Progenitor cell of endocrine pancreas (in vitro differentiated cells): ENCODE measurements at regions not wholly inside any gene's neighbourhood (a gene's known extent, or its start where the extent isn't known, plus 50 kb on each side); places are given as distances from the start of the nearest gene placed in this dataset.

Experiments used
- DNase-seq: peaks from one replicate; pipeline ENCODE4 v3.0.0; 2021; ENCODE audit warnings: low spot score; ENCODE audit not compliant: unreplicated experiment
- H3K27ac Mint-ChIP-seq: 2 replicates; pipeline ENCODE4 v1.8.0; 2021; ENCODE audit warnings: mild to moderate bottlenecking, moderate library complexity, mixed read lengths
- H3K27me3 Mint-ChIP-seq: 2 replicates; pipeline ENCODE4 v1.8.0; 2021; ENCODE audit warnings: mixed read lengths
- H3K36me3 Mint-ChIP-seq: 2 replicates; pipeline ENCODE4 v1.8.0; 2022; ENCODE audit warnings: mixed read lengths; ENCODE audit not compliant: insufficient read depth
- H3K4me1 Mint-ChIP-seq: 2 replicates; pipeline ENCODE4 v1.8.0; 2021; ENCODE audit warnings: low read depth, mixed read lengths
- H3K4me3 Mint-ChIP-seq: 2 replicates; pipeline ENCODE4 v1.8.0; 2021; ENCODE audit warnings: low read depth, mild to moderate bottlenecking, moderate library complexity, mixed read lengths
- H3K9me3 Mint-ChIP-seq: 2 replicates; pipeline ENCODE4 v1.8.0; 2021; ENCODE audit warnings: low read depth, mixed read lengths
- CTCF ChIP-seq: fragments of 200-600 bp; sonication (generic); IDR thresholded peaks from one replicate; pipeline ENCODE4 v1.5.0; 2021; ENCODE audit warnings: antibody characterized with exemption, mild to moderate bottlenecking; ENCODE audit not compliant: unreplicated experiment

- H3K9me3 Mint-ChIP-seq, result no peaks in the 10 kb centered on the region
- peaks cover 3% of the 10 kb centered on the region for H3K4me1 Mint-ChIP-seq
- TF ChIP-seq CTCF, result no peak
Observed at GRCh38 chr15:95400428-95400827, 930.1 kb upstream of the NR2F2 start.

GRCh38 chr15:95401587-95401986 lies 928.9 kb upstream of the NR2F2 start:
- H3K4me1 Mint-ChIP-seq, result no peaks in the 10 kb centered on the region
- H3K27me3 Mint-ChIP-seq, result no peaks in the 10 kb centered on the region
- DNase-seq, result no peak
- H3K9me3 Mint-ChIP-seq, result no peaks in the 10 kb centered on the region
- no peak for TF ChIP-seq CTCF
- no peak overlapping the region for H3K27ac Mint-ChIP-seq
- H3K36me3 Mint-ChIP-seq, result no peaks in the 10 kb centered on the region
- no peak overlapping the region for H3K4me3 Mint-ChIP-seq

More at GRCh38 chr15:95400428-95400827, 930.1 kb upstream of the NR2F2 start:
- no peaks in the 10 kb centered on the region for H3K27me3 Mint-ChIP-seq
- no peak overlapping the region for H3K27ac Mint-ChIP-seq
- no peaks in the 10 kb centered on the region for H3K36me3 Mint-ChIP-seq
- H3K4me3 Mint-ChIP-seq, result no peak overlapping the region
- no peak for DNase-seq

GRCh38 chr15:95405447-95405846 lies 925.1 kb upstream of the NR2F2 start:
- DNase-seq, result no peak
- Mint-ChIP-seq H3K4me3 (no peak overlapping the region), H3K27ac (no peak overlapping the region), H3K4me1 (peaks cover 9% of the 10 kb centered on the region), H3K27me3 (no peaks in the 10 kb centered on the region), H3K9me3 (no peaks in the 10 kb centered on the region), H3K36me3 (no peaks in the 10 kb centered on the region)
- TF ChIP-seq CTCF, result no peak

- H3K4me3 Mint-ChIP-seq, result no peak overlapping the region
- no peaks in the 10 kb centered on the region for H3K36me3 Mint-ChIP-seq
- H3K4me1 Mint-ChIP-seq, result peaks cover 9% of the 10 kb centered on the region
- no peak for TF ChIP-seq CTCF
- no peak overlapping the region for H3K27ac Mint-ChIP-seq
- H3K9me3 Mint-ChIP-seq, result no peaks in the 10 kb centered on the region
- no peaks in the 10 kb centered on the region for H3K27me3 Mint-ChIP-seq
- DNase-seq, result no peak
Observed at GRCh38 chr15:95407534-95407933, 923.0 kb upstream of the NR2F2 start.

- no peak overlapping the region for H3K4me3 Mint-ChIP-seq
- TF ChIP-seq CTCF, result no peak
- no peaks in the 10 kb centered on the region for H3K9me3 Mint-ChIP-seq
- H3K27ac Mint-ChIP-seq, result no peak overlapping the region
- peaks cover 9% of the 10 kb centered on the region for H3K4me1 Mint-ChIP-seq
- no peaks in the 10 kb centered on the region for H3K27me3 Mint-ChIP-seq
- DNase-seq, result no peak
- no peaks in the 10 kb centered on the region for H3K36me3 Mint-ChIP-seq
Observed at GRCh38 chr15:95409211-95409610, 921.3 kb upstream of the NR2F2 start.
